GM12891 (cell line): ENCODE measurements at regions not wholly inside any gene's neighbourhood (a gene's known extent, or its start where the extent isn't known, plus 50 kb on each side); places are given as distances from the start of the nearest gene placed in this dataset.
"Not testable (repeated sequence)": the region's sequence is repeated elsewhere in the genome, so short reads cannot be mapped to it uniquely, and the experiment has no call there.

ENCODE experiments used
- DNase-seq: peaks from one replicate; pipeline ENCODE4 v3.0.0; 2011; ENCODE audit warnings: low spot score; ENCODE audit not compliant: insufficient read length
- FAIRE-seq: peaks from 2 replicates; lab custom pipeline; 2011; peaks lifted over from hg19 to GRCh38; lab: Jason Lieb, UNC
- PAX5 ChIP-seq: IDR thresholded peaks from 2 replicates; pipeline ENCODE4 v1.6.1; 2011; ENCODE audit warnings: low read length, moderate library complexity, mild to moderate bottlenecking; ENCODE audit not compliant: insufficient read depth, severe bottlenecking
- POLR2A ChIP-seq: IDR thresholded peaks from 2 replicates; pipeline ENCODE4 v1.6.1; 2011; ENCODE audit warnings: low read depth, low read length, control low read depth
- POLR2AphosphoS5 ChIP-seq: IDR thresholded peaks from 2 replicates; pipeline ENCODE4 v1.6.1; 2011; ENCODE audit warnings: low read depth, low read length, control low read depth
- POU2F2 ChIP-seq: IDR thresholded peaks from 2 replicates; pipeline ENCODE4 v1.6.1; 2011; ENCODE audit warnings: low read depth, mild to moderate bottlenecking, control low read depth, low read length, moderate library complexity
- SPI1 ChIP-seq: IDR thresholded peaks from 2 replicates; pipeline ENCODE4 v1.6.1; 2011; ENCODE audit warnings: low read depth, low read length, control low read depth
- TAF1 ChIP-seq: IDR thresholded peaks from 2 replicates; pipeline ENCODE4 v1.6.1; 2011; ENCODE audit warnings: low read depth, low read length, control low read depth

DNA sequence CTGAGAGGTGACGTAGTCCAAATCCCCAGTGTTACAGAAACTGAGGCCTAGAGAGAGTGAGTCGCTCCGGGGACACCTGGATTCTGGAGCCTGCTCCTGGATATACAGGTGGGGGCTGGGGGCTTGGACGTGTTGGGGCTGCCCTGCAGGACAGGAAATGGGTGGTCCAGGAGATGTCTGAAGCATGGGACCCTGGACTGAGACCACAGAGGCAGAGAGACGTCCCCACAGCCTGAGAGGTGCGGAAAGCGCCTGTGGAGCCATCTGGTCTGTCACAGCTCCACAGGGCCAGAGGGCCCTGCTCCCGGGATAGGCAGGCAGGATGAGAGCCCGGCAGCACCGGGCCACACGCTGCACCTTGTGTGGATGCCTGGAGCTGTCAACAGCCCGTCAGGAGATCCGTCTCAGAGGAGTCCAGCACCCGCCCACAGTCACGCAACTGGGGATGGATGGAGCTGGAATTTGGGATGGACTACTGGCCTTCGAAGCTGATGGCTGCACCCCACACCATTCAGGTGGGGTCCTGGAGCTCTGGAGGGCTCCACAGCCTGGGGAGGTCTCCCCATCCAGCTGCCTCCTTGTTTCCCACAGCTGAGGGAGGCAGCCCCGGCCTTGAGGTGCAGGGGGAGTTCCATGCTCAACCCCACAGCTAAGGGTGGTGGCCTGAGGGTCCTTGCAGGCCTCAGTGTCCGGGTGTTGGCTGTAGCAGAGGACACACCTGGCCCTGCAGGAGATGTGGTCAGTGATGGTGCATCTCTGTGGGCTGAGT, 303.0 kb downstream of the NDUFA10 start:
- no peak for TF ChIP-seq POLR2A
- no peak for TF ChIP-seq POLR2AphosphoS5
- no peak for TF ChIP-seq TAF1
- no peak for TF ChIP-seq POU2F2
- no peak for TF ChIP-seq SPI1
- no peak for TF ChIP-seq PAX5
- no peak for DNase-seq
- FAIRE-seq, result no peak

DNA sequence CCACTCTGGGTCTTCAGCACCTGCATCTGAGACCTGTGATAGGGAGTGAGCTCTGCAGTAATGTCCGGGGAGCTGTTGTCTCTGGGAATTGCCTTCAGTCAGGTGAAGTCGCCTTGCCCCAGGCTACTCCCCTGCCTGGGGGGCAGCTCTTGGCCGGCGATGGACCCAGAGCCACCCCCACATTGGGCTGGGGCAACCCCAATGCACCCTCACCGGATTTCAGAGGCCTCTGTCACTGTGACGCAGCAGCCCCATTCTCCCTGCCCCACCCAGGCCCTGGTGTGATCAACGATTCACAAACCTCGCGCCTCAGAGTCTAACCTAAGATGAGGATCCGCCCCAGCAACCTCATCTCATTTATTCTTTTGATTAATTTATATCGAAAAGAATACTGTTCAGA, 303.6 kb downstream of the NDUFA10 start:
- DNase-seq, result no peak
- TF ChIP-seq PAX5 (no peak), POLR2AphosphoS5 (no peak), POLR2A (no peak), TAF1 (no peak)
- FAIRE-seq, result no peak

- no peak for TF ChIP-seq POLR2A
- TF ChIP-seq TAF1, result no peak
- no peak for TF ChIP-seq POU2F2
- TF ChIP-seq PAX5, result no peak
- TF ChIP-seq POLR2AphosphoS5, result no peak
- no peak for TF ChIP-seq SPI1
- DNase-seq, result no peak
- no peak for FAIRE-seq
Observed at GRCh38 chr2:239720361-239721360, 304.5 kb downstream of the NDUFA10 start.

GRCh38 chr2:239719791-239720360, 305.3 kb downstream of the NDUFA10 start:
- TF ChIP-seq SPI1 (no peak), POU2F2 (no peak), TAF1 (no peak), POLR2A (no peak), PAX5 (no peak), POLR2AphosphoS5 (no peak)
- FAIRE-seq, result no peak
- no peak for DNase-seq

GRCh38 chr2:239718991-239719390, 306.2 kb downstream of the NDUFA10 start:
- FAIRE-seq, result peak; percentile 82
- DNase-seq, result not testable (repeated sequence)

DNA sequence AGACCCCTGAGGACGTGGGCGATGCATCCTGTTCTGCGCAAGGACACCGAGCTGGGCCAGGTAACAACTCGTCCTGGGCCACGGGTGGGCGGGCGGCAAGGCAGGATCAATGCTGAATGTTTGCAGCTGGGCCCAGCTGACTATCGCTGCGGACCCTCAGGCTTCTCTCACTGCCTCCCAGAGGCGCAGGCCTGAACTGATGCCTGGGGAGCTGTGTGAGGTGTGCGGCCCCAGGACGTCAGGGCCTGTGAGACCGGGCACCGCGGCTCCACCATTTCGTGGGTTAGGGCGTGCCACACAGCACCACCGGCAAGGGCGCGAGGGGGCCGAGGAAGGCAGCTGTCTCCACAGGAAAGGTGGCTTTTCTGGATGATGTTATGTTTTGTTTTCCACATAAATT, 307.4 kb downstream of the NDUFA10 start:
- TF ChIP-seq POLR2A (no peak), POU2F2 (no peak), SPI1 (no peak), PAX5 (no peak), TAF1 (no peak), POLR2AphosphoS5 (no peak)
- FAIRE-seq (no peak), DNase-seq (no peak)

- DNase-seq (no peak), FAIRE-seq (no peak)
- no peak for TF ChIP-seq POLR2AphosphoS5
Observed at GRCh38 chr2:239717319-239717675, 307.8 kb downstream of the NDUFA10 start.

DNA sequence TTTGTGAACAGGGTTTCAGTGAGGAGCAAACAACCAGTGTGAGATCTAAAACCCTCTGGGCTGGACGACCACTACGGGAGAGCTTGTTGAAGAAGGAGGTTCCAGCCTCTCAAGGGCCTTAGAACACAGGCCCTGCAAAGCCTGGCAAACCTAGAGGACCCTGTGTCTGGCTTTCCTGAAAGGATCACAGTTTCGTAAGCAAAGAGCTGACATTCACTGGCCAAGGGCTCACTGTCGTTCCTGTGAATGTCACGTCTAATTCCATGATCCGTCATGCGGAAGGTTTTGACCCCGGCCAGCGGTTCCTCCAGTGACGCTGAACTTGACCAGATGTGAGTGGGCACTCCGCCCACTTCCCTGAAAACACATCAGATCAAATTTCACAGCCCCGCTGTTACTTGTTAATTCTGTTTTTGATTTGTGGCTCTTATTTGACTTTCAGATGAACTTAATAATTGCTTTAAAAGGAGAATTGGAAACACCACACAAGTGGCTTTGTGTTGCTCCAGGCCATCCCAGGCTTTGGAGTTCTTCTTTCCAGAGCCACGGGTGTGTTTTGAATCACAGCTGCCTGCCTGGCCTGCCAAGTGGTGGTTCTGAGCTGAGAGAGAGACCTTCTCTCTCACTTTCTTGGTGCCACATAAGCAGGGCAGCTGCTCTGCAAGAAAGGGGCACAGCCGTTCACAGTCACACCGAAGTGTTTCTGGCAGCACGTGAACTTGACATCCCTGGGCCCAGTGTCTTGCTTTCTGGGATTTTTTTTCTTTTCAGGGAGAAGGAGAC, 308.4 kb downstream of the NDUFA10 start:
- TF ChIP-seq POLR2A, result no peak
- no peak for TF ChIP-seq SPI1
- no peak for TF ChIP-seq PAX5
- TF ChIP-seq POU2F2, result no peak
- TF ChIP-seq TAF1, result no peak
- no peak for TF ChIP-seq POLR2AphosphoS5
- DNase-seq, result no peak
- FAIRE-seq, result no peak

GRCh38 chr2:239716009-239716408, 309.1 kb downstream of the NDUFA10 start:
- FAIRE-seq (no peak), DNase-seq (no peak)
- no peak for TF ChIP-seq POLR2AphosphoS5
- no peak for TF ChIP-seq TAF1
- no peak for TF ChIP-seq POLR2A
- TF ChIP-seq SPI1, result no peak
- no peak for TF ChIP-seq POU2F2
- TF ChIP-seq PAX5, result no peak

DNA sequence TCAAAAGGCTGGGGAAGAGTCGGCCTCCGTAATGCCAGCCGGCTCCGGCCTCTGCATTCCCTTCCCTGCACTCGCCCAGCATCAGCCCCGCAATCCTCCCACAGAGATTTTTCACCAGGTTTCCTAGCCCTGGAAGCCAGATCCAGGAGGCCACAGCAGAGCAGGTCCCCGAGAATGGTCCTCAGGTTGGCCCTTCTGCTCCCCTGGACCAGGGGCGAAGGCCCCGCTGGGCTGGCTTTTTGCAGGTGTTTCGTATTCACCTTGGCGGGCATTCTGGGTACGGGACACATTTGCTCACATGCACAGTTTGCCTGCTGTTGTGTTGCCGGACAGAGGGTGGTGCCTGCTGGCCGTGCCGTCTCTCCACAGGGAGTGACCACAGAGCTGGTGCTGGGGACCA, 309.5 kb downstream of the NDUFA10 start:
- DNase-seq, result no peak
- no peak for FAIRE-seq
- TF ChIP-seq POLR2AphosphoS5, result no peak
- TF ChIP-seq POLR2A, result no peak
- no peak for TF ChIP-seq TAF1
- no peak for TF ChIP-seq PAX5
